SK-N-SH treated with all-trans-retinoic acid at 6 μM for 48 hours (cell line): ENCODE measurements at regions not wholly inside any gene's neighbourhood (a gene's known extent, or its start where the extent isn't known, plus 50 kb on each side); places are given as distances from the start of the nearest gene placed in this dataset.

Experiments used
- ATAC-seq: fragments of 200-7000 bp; cut with Tn5 transposase; 3 replicates; pipeline ENCODE4 v1.9.1; 2020; ENCODE audit warnings: mild to moderate bottlenecking, moderate library complexity
- ARNTL ChIP-seq: fragments of 450-650 bp; formaldehyde crosslinking; IDR thresholded peaks from 2 replicates; pipeline ENCODE4 v1.5.0; 2020; ENCODE audit warnings: low read depth, mild to moderate bottlenecking, moderate library complexity, borderline replicate concordance
- BACH2 ChIP-seq: fragments of 250-450 bp; sonication (Bioruptor Pico); IDR thresholded peaks from 2 replicates; pipeline ENCODE4 v1.9.0; 2021; ENCODE audit warnings: mild to moderate bottlenecking, borderline replicate concordance
- CSDC2 ChIP-seq: fragments of 250-450 bp; sonication (Bioruptor Pico); IDR thresholded peaks from 2 replicates; pipeline ENCODE4 v1.5.0; 2020; ENCODE audit warnings: mild to moderate bottlenecking, moderate library complexity
- ESRRG ChIP-seq: fragments of 250-450 bp; sonication (Bioruptor Pico); IDR thresholded peaks from 2 replicates; pipeline ENCODE4 v1.6.1; 2021; ENCODE audit warnings: mild to moderate bottlenecking
- GLIS3 ChIP-seq: fragments of 250-450 bp; sonication (Bioruptor Pico); IDR thresholded peaks from 2 replicates; pipeline ENCODE4 v1.5.0; 2020; ENCODE audit warnings: mild to moderate bottlenecking, moderate library complexity
- ISL1 ChIP-seq: fragments of 250-450 bp; sonication (Bioruptor Pico); IDR thresholded peaks from 2 replicates; pipeline ENCODE4 v2.1.2; 2022; ENCODE audit warnings: mild to moderate bottlenecking, moderate library complexity
- OSR1 ChIP-seq: fragments of 250-450 bp; sonication (Bioruptor Pico); IDR thresholded peaks from 2 replicates; pipeline ENCODE4 v1.8.0; 2022; ENCODE audit warnings: moderate library complexity, mild to moderate bottlenecking, inconsistent platforms
- POU6F1 ChIP-seq: fragments of 250-450 bp; sonication (Bioruptor Pico); IDR thresholded peaks from 2 replicates; pipeline ENCODE4 v1.8.0; 2021; ENCODE audit warnings: low read depth, mild to moderate bottlenecking, moderate library complexity, borderline replicate concordance
- PPARA ChIP-seq: fragments of 250-450 bp; sonication (Bioruptor Pico); IDR thresholded peaks from 2 replicates; pipeline ENCODE4 v1.5.0; 2020; ENCODE audit warnings: mild to moderate bottlenecking, borderline replicate concordance
- RARB ChIP-seq: fragments of 250-450 bp; sonication (Bioruptor Pico); IDR thresholded peaks from 2 replicates; pipeline ENCODE4 v1.8.0; 2021; ENCODE audit warnings: mild to moderate bottlenecking, moderate library complexity
- SNAI2 ChIP-seq: fragments of 250-450 bp; sonication (Bioruptor Pico); IDR thresholded peaks from 2 replicates; pipeline ENCODE4 v1.5.0; 2020; ENCODE audit warnings: mild to moderate bottlenecking, moderate library complexity
- TCF4 ChIP-seq: fragments of 250-450 bp; sonication (Bioruptor Pico); IDR thresholded peaks from 2 replicates; pipeline ENCODE4 v1.8.0; 2021; ENCODE audit warnings: mild to moderate bottlenecking, moderate library complexity, borderline replicate concordance
- TOX ChIP-seq: fragments of 250-450 bp; sonication (Bioruptor Pico); IDR thresholded peaks from 2 replicates; pipeline ENCODE4 v1.8.0; 2021; ENCODE audit warnings: mild to moderate bottlenecking, moderate library complexity, borderline replicate concordance
- TSHZ2 ChIP-seq: fragments of 250-450 bp; sonication (Bioruptor Pico); IDR thresholded peaks from 2 replicates; pipeline ENCODE4 v1.5.0; 2020; ENCODE audit warnings: mild to moderate bottlenecking, moderate library complexity
- ZC3H10 ChIP-seq: fragments of 250-450 bp; sonication (Bioruptor Pico); IDR thresholded peaks from 2 replicates; pipeline ENCODE4 v1.5.1; 2021; ENCODE audit warnings: mild to moderate bottlenecking, moderate library complexity
- ZFP3 ChIP-seq: fragments of 250-450 bp; sonication (Bioruptor Pico); IDR thresholded peaks from 2 replicates; pipeline ENCODE4 v1.5.0; 2020; ENCODE audit warnings: mild to moderate bottlenecking, moderate library complexity
- ZFP30 ChIP-seq: fragments of 450-650 bp; formaldehyde crosslinking; IDR thresholded peaks from 2 replicates; pipeline ENCODE4 v1.5.0; 2022; ENCODE audit warnings: mild to moderate bottlenecking, moderate library complexity
- ZNF565 ChIP-seq: fragments of 450-650 bp; formaldehyde crosslinking; conservative IDR thresholded peaks from 2 replicates; pipeline ENCODE4 v1.5.0; 2020; ENCODE audit warnings: low read depth, mild to moderate bottlenecking, moderate library complexity
- ZNF70 ChIP-seq: fragments of 450-650 bp; formaldehyde crosslinking; IDR thresholded peaks from 2 replicates; pipeline ENCODE4 v1.5.0; 2020; ENCODE audit warnings: mild to moderate bottlenecking, moderate library complexity
- TF ChIP-seq, protein P1 (sequence below): fragments of 250-450 bp; sonication (Bioruptor Pico); IDR thresholded peaks from 2 replicates; pipeline ENCODE4 v1.5.1; 2020; ENCODE audit warnings: low read depth, mild to moderate bottlenecking, moderate library complexity
- TF ChIP-seq, protein P2 (sequence below): fragments of 250-450 bp; sonication (Bioruptor Pico); IDR thresholded peaks from 2 replicates; pipeline ENCODE4 v1.5.1; 2021; ENCODE audit warnings: mild to moderate bottlenecking, moderate library complexity

DNA sequence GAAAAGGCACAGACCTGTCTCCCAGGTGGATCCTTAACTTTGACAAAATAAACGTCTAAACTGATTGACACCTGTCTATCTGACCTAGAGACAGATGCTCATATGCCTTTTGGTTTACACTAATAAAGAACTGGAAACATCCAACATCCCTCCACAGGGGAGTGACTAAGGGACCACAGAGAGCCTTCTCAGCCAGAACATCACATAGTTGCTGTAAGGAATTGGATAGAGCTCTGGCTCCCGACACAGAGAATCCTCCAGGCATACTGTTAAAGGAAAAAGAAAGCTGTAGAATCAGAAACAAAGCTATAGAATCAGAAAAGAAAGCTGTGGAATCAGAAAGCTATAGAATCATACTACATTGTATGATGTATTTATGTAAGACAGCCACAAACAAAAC is 258.8 kb downstream of the STK31 start:
- ATAC-seq, result no peak
- no peak for TF ChIP-seq PPARA (CRISPR knock-in tag)

GRCh38 chr7:23969443-23969842 is 259.4 kb downstream of the STK31 start:
- ATAC-seq, result no peak
- TF ChIP-seq ISL1 (CRISPR knock-in tag), result no peak
- no peak for TF ChIP-seq ZNF565 (CRISPR knock-in tag)

- no peak for ATAC-seq
- TF ChIP-seq ISL1 (CRISPR knock-in tag) (no peak), CSDC2 (CRISPR knock-in tag) (no peak), RARB (CRISPR knock-in tag) (no peak), POU6F1 (CRISPR knock-in tag) (no peak), ARNTL (CRISPR knock-in tag) (no peak), ESRRG (CRISPR knock-in tag) (no peak), TSHZ2 (CRISPR knock-in tag) (no peak), ZC3H10 (CRISPR knock-in tag) (no peak), ZFP30 (CRISPR knock-in tag) (no peak), TOX (CRISPR knock-in tag) (no peak), GLIS3 (CRISPR knock-in tag) (no peak), OSR1 (CRISPR knock-in tag) (no peak)
Observed at GRCh38 chr7:23970193-23970592, 260.2 kb downstream of the STK31 start.

DNA sequence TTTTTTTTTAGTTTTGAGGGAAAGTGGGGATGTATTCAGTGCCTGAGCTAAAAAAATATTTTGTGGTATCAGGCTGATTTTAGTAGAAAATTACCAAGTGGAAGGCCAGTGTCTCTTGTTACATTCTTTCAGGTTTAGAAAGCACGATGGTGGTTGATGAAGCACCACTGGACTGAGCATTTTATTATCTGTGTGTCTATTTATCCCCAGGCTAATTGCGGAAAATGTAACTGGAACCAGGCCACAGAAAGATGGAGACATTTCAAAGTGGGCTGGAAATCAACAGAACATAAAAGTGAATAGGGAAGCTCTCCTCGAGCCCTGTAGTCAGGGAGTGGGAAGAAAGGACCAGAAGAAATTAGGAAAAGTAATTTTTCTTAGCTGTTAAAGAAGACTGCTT is 261.0 kb downstream of the STK31 start:
- no peak for ATAC-seq
- TF ChIP-seq BACH2 (CRISPR knock-in tag) (no peak), GLIS3 (CRISPR knock-in tag) (no peak), OSR1 (CRISPR knock-in tag) (no peak), PPARA (CRISPR knock-in tag) (no peak), CSDC2 (CRISPR knock-in tag) (no peak), RARB (CRISPR knock-in tag) (no peak), SNAI2 (CRISPR knock-in tag) (no peak), ISL1 (CRISPR knock-in tag) (no peak), POU6F1 (CRISPR knock-in tag) (no peak), ZNF70 (CRISPR knock-in tag) (no peak), ESRRG (CRISPR knock-in tag) (no peak), ARNTL (CRISPR knock-in tag) (no peak), ZFP3 (no peak), ZFP30 (CRISPR knock-in tag) (no peak), TSHZ2 (CRISPR knock-in tag) (no peak), TCF4 (CRISPR knock-in tag) (no peak)
- TF ChIP-seq, protein P1, sequence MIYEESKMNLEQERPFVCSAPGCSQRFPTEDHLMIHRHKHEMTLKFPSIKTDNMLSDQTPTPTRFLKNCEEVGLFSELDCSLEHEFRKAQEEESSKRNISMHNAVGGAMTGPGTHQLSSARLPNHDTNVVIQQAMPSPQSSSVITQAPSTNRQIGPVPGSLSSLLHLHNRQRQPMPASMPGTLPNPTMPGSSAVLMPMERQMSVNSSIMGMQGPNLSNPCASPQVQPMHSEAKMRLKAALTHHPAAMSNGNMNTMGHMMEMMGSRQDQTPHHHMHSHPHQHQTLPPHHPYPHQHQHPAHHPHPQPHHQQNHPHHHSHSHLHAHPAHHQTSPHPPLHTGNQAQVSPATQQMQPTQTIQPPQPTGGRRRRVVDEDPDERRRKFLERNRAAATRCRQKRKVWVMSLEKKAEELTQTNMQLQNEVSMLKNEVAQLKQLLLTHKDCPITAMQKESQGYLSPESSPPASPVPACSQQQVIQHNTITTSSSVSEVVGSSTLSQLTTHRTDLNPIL (CRISPR knock-in tag), result no peak
- TF ChIP-seq, protein P2, sequence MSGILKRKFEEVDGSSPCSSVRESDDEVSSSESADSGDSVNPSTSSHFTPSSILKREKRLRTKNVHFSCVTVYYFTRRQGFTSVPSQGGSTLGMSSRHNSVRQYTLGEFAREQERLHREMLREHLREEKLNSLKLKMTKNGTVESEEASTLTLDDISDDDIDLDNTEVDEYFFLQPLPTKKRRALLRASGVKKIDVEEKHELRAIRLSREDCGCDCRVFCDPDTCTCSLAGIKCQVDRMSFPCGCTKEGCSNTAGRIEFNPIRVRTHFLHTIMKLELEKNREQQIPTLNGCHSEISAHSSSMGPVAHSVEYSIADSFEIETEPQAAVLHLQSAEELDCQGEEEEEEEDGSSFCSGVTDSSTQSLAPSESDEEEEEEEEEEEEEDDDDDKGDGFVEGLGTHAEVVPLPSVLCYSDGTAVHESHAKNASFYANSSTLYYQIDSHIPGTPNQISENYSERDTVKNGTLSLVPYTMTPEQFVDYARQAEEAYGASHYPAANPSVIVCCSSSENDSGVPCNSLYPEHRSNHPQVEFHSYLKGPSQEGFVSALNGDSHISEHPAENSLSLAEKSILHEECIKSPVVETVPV (CRISPR knock-in tag), result no peak
